Fibroblast of lung (primary cell): ENCODE measurements at regions not wholly inside any gene's neighbourhood (a gene's known extent, or its start where the extent isn't known, plus 50 kb on each side); places are given as distances from the start of the nearest gene placed in this dataset.

Experiments used
- DNase-seq, 2 donors: peaks; one replicate each; pipeline versions ENCODE4 v3.0.0 to v3.0.0-alpha.2; 2010; ENCODE audit warnings: low read depth in 2 of 2
- H2AFZ ChIP-seq: 2 replicates; pipeline ENCODE4 v1.5.1; 2012; ENCODE audit warnings: low read length, control low read depth, inconsistent platforms
- H3K27ac ChIP-seq: 2 replicates; pipeline ENCODE4 v1.5.1; 2011; ENCODE audit warnings: low read length, control low read depth; ENCODE audit not compliant: insufficient read depth
- H3K27me3 ChIP-seq: 2 replicates; pipeline ENCODE4 v1.5.1; 2011; ENCODE audit warnings: mild to moderate bottlenecking, low read length; ENCODE audit not compliant: control insufficient read depth, insufficient read depth
- H3K36me3 ChIP-seq: 2 replicates; pipeline ENCODE4 v1.5.1; 2011; ENCODE audit warnings: low read length; ENCODE audit not compliant: control insufficient read depth, insufficient read depth
- H3K4me1 ChIP-seq: 2 replicates; pipeline ENCODE4 v1.5.1; 2011; ENCODE audit warnings: low read length; ENCODE audit not compliant: control insufficient read depth, insufficient read depth; ENCODE audit errors: extremely low read depth
- H3K4me2 ChIP-seq: 2 replicates; pipeline ENCODE4 v1.5.1; 2011; ENCODE audit warnings: low read length, control low read depth; ENCODE audit not compliant: insufficient read depth; ENCODE audit errors: extremely low read depth
- H3K4me3 ChIP-seq, 4 experiments: fragments of 200-600 bp in 1 of 4; sonication (generic) in 1 of 4; replicated peaks in 1 of 4; 2 replicates each; pipeline ENCODE4 v1.5.1; 2011 to 2016; ENCODE audit warnings: low read length in 4 of 4, low read depth in 3 of 4, mild to moderate bottlenecking in 3 of 4, control low read depth in 2 of 4, inconsistent platforms in 1 of 4, mixed read lengths in 1 of 4; ENCODE audit not compliant: insufficient read depth in 1 of 4; ENCODE audit errors: control extremely low read depth in 1 of 4
- H3K79me2 ChIP-seq: 2 replicates; pipeline ENCODE4 v1.5.1; 2012; ENCODE audit warnings: mild to moderate bottlenecking, low read length, inconsistent platforms; ENCODE audit not compliant: control insufficient read depth, insufficient read depth
- H3K9ac ChIP-seq: 2 replicates; pipeline ENCODE4 v1.5.1; 2011; ENCODE audit warnings: mild to moderate bottlenecking, low read length, control low read depth; ENCODE audit not compliant: insufficient read depth
- H3K9me3 ChIP-seq: 2 replicates; pipeline ENCODE4 v1.5.1; 2012; ENCODE audit warnings: low read depth, low read length; ENCODE audit not compliant: control insufficient read depth, insufficient read depth
- H4K20me1 ChIP-seq: 2 replicates; pipeline ENCODE4 v1.5.1; 2011; ENCODE audit warnings: low read length; ENCODE audit not compliant: control insufficient read depth, insufficient read depth; ENCODE audit errors: extremely low read depth
- CTCF ChIP-seq, 2 donors: IDR thresholded peaks in 1 of 2; conservative IDR thresholded peaks in 1 of 2; 1 replicate in 1 of 2; 2 replicates in 1 of 2; pipeline ENCODE4 v1.5.1; 2011 to 2012; ENCODE audit warnings: low read length in 2 of 2, control low read depth in 1 of 2, inconsistent platforms in 1 of 2, low read depth in 1 of 2, mild to moderate bottlenecking in 1 of 2
- EZH2 ChIP-seq: IDR thresholded peaks from 2 replicates; pipeline ENCODE4 v1.5.1; 2012; ENCODE audit warnings: low read length, control low read depth, mild to moderate bottlenecking; ENCODE audit errors: missing control alignments

GRCh38 chr22:26981541-26981940 lies 324.2 kb downstream of the MIAT start:
- no peaks in the 10 kb centered on the region for H4K20me1 ChIP-seq
- TF ChIP-seq EZH2 = no peak
- TF ChIP-seq CTCF (conservative IDR thresholded peaks at IDR 0.05 in 1 of 2, IDR thresholded peaks at IDR 0.05 in 1 of 2; ENCODE audit: low read depth in 1 of 2, low read length in 2 of 2) = no peak
- DNase-seq = peak in 1 of 2 donors; percentile 13
- H3K4me2 ChIP-seq = no peak overlapping the region
- no peaks in the 10 kb centered on the region for H3K9me3 ChIP-seq
- H2AFZ ChIP-seq = no peak overlapping the region
- H3K36me3 ChIP-seq = no peaks in the 10 kb centered on the region
- no peak overlapping the region for H3K27ac ChIP-seq
- H3K27me3 ChIP-seq = no peaks in the 10 kb centered on the region
- no peaks in the 10 kb centered on the region for H3K4me1 ChIP-seq
- H3K9ac ChIP-seq = no peak overlapping the region
- no peak overlapping the region for H3K4me3 ChIP-seq
- H3K79me2 ChIP-seq = no peaks in the 10 kb centered on the region

DNA sequence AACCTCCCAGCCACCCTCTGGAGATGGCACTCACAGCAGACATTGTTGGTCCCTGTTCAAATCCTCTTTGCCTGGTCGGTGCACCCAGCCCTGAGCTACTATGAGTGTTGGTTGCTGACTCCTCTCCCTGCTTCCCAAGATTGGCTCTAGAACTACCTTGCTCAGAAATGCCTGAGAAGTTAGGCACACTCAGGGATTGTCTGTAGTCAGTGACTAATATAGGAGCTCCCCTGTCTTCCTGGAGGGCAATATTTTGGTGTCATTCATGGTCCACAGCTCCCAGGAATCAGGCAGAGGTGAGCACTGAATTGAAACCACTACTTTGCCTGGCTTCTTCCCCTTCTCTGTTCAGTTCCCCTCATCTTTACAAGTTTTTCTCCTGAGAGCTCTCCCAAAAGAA lies 325.9 kb downstream of the MIAT start:
- Histone ChIP-seq H2AFZ (no peak overlapping the region), H3K36me3 (no peaks in the 10 kb centered on the region)

GRCh38 chr22:26985206-26985605 lies 327.8 kb downstream of the MIAT start:
- Histone ChIP-seq H3K9ac (no peak overlapping the region), H3K4me2 (no peak overlapping the region), H3K4me1 (no peaks in the 10 kb centered on the region), H4K20me1 (no peaks in the 10 kb centered on the region), H3K27me3 (no peaks in the 10 kb centered on the region), H2AFZ (no peak overlapping the region), H3K36me3 (no peaks in the 10 kb centered on the region), H3K9me3 (no peaks in the 10 kb centered on the region), H3K27ac (no peak overlapping the region), H3K4me3 (no peak overlapping the region), H3K79me2 (no peaks in the 10 kb centered on the region)
- no peak for TF ChIP-seq EZH2
- no peak for TF ChIP-seq CTCF (conservative IDR thresholded peaks at IDR 0.05 in 1 of 2, IDR thresholded peaks at IDR 0.05 in 1 of 2; ENCODE audit: low read depth in 1 of 2, low read length in 2 of 2)
- DNase-seq = no peak

More for the DNA sequence above, 325.9 kb downstream of the MIAT start:
- Histone ChIP-seq H3K9ac (no peak overlapping the region), H4K20me1 (no peaks in the 10 kb centered on the region), H3K4me3 (no peak overlapping the region), H3K27me3 (no peaks in the 10 kb centered on the region), H3K79me2 (no peaks in the 10 kb centered on the region), H3K4me2 (no peak overlapping the region), H3K27ac (no peak overlapping the region), H3K4me1 (no peaks in the 10 kb centered on the region), H3K9me3 (no peaks in the 10 kb centered on the region)
- peak in 1 of 2 donors; percentile 27 for DNase-seq
- TF ChIP-seq EZH2 = no peak
- TF ChIP-seq CTCF (conservative IDR thresholded peaks at IDR 0.05 in 1 of 2, IDR thresholded peaks at IDR 0.05 in 1 of 2; ENCODE audit: low read depth in 1 of 2, low read length in 2 of 2) = no peak
